Karpas-422 (cell line): ENCODE measurements at regions not wholly inside any gene's neighbourhood (a gene's known extent, or its start where the extent isn't known, plus 50 kb on each side); places are given as distances from the start of the nearest gene placed in this dataset.
"Not testable (repeated sequence)": the region's sequence is repeated elsewhere in the genome, so short reads cannot be mapped to it uniquely, and the experiment has no call there.

Experiments used
- DNase-seq: peaks from one replicate; pipeline ENCODE4 v3.0.0-alpha.2; 2015
- H2AFZ ChIP-seq: fragments of 200-600 bp; sonication (generic); 2 replicates; pipeline ENCODE4 v1.6.1; 2014; ENCODE audit warnings: antibody characterized with exemption, low read length, mixed read lengths
- H3K27ac ChIP-seq: fragments of 200-600 bp; sonication (generic); 2 replicates; pipeline ENCODE4 v1.5.1; 2014; ENCODE audit warnings: mild to moderate bottlenecking, low read length, moderate library complexity
- H3K27me3 ChIP-seq: fragments of 200-600 bp; sonication (generic); 2 replicates; pipeline ENCODE4 v1.6.1; 2014; ENCODE audit warnings: low read length, mixed read lengths
- H3K36me3 ChIP-seq: fragments of 200-600 bp; sonication (generic); 2 replicates; pipeline ENCODE4 v1.6.1; 2014; ENCODE audit warnings: low read length, mixed read lengths; ENCODE audit not compliant: insufficient read depth
- H3K4me1 ChIP-seq: fragments of 200-600 bp; sonication (generic); 2 replicates; pipeline ENCODE4 v1.6.1; 2014; ENCODE audit warnings: mild to moderate bottlenecking, low read length, mixed read lengths
- H3K4me2 ChIP-seq: fragments of 200-600 bp; sonication (generic); 2 replicates; pipeline ENCODE4 v1.6.1; 2014; ENCODE audit warnings: low read length, low read depth, mild to moderate bottlenecking; ENCODE audit not compliant: poor library complexity, severe bottlenecking
- H3K4me3 ChIP-seq: fragments of 200-600 bp; sonication (generic); 2 replicates; pipeline ENCODE4 v1.5.1; 2014; ENCODE audit warnings: mild to moderate bottlenecking, antibody characterized with exemption, low read length, mixed read lengths
- H3K79me2 ChIP-seq: fragments of 200-600 bp; sonication (generic); 2 replicates; pipeline ENCODE4 v1.6.1; 2014; ENCODE audit warnings: mild to moderate bottlenecking, low read length, mixed read lengths
- H3K9ac ChIP-seq: fragments of 200-600 bp; sonication (generic); 2 replicates; pipeline ENCODE4 v1.6.0; 2014; ENCODE audit warnings: low read length
- H3K9me2 ChIP-seq: fragments of 200-600 bp; sonication (generic), shearing (Covaris generic); replicated peaks from 2 replicates; pipeline ENCODE4 v1.6.0; 2014; ENCODE audit warnings: mild to moderate bottlenecking, low read length, moderate library complexity; ENCODE audit not compliant: insufficient read depth
- H3K9me3 ChIP-seq: fragments of 300-700, 200-600 bp; sonication (generic); 2 replicates; pipeline ENCODE4 v1.6.1; 2014; ENCODE audit warnings: low read length, mixed read lengths
- H4K20me1 ChIP-seq: fragments of 200-600 bp; sonication (generic); 2 replicates; pipeline ENCODE4 v1.6.1; 2014; ENCODE audit warnings: mild to moderate bottlenecking, antibody characterized with exemption, low read length, low read depth; ENCODE audit not compliant: insufficient read depth

DNA sequence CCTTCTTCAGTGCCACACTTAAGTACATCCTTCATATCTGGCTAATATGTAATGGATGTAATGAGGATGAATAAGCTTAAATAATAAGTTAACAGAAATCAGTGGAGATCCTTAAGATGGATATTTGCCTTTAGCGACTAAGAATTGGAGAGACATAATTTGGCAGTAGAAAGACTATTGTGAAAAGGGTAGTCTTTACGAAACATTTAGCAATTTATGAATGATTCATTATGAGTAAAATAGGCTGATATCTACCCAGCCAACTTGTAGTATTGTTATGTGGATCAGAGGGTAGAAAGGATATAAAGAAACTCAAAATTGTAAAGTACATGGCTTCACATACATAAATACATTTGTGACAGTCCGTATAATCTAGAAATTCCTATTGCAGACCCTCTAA lies 2371.8 kb downstream of the PCDH7 start:
- no peak overlapping the region for H3K4me2 ChIP-seq
- H3K27ac ChIP-seq = no peak overlapping the region
- H3K4me3 ChIP-seq = no peak overlapping the region
- no peaks in the 10 kb centered on the region for H3K36me3 ChIP-seq
- no peak for DNase-seq
- no peaks in the 10 kb centered on the region for H3K9me2 ChIP-seq
- no peak overlapping the region for H2AFZ ChIP-seq
- peaks cover 29% of the 10 kb centered on the region for H3K9me3 ChIP-seq
- no peaks in the 10 kb centered on the region for H4K20me1 ChIP-seq
- no peaks in the 10 kb centered on the region for H3K27me3 ChIP-seq
- H3K9ac ChIP-seq = no peak overlapping the region
- no peaks in the 10 kb centered on the region for H3K79me2 ChIP-seq
- H3K4me1 ChIP-seq = no peaks in the 10 kb centered on the region

DNA sequence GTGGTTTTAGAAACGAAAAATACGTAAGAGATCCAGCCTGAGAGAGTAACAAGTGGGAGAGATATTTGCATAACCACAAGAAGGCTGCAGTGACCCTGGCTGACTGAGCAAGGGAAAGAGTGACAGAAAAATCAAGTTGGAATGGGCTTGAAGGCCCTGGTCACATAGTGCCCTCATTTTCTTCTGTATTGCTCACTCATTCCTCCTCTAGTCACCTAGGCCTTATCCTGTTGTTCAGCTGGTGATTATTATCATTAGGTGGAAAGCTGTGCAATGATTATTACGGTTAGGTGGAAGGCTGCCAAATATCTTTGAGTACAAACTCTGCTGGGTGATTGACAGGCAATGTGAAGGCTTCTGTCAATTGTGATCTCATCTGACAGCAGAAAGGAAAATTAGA lies 2384.1 kb downstream of the PCDH7 start:
- no peaks in the 10 kb centered on the region for H3K4me1 ChIP-seq
- no peak overlapping the region for H3K4me2 ChIP-seq
- H3K79me2 ChIP-seq = no peaks in the 10 kb centered on the region
- no peak for DNase-seq
- H4K20me1 ChIP-seq = no peaks in the 10 kb centered on the region
- no peaks in the 10 kb centered on the region for H3K9me2 ChIP-seq
- no peak overlapping the region for H3K27ac ChIP-seq
- no peak overlapping the region for H3K9ac ChIP-seq
- no peak overlapping the region for H2AFZ ChIP-seq
- H3K27me3 ChIP-seq = no peaks in the 10 kb centered on the region
- H3K4me3 ChIP-seq = no peak overlapping the region
- H3K9me3 ChIP-seq = peaks cover 21% of the 10 kb centered on the region
- H3K36me3 ChIP-seq = no peaks in the 10 kb centered on the region

DNA sequence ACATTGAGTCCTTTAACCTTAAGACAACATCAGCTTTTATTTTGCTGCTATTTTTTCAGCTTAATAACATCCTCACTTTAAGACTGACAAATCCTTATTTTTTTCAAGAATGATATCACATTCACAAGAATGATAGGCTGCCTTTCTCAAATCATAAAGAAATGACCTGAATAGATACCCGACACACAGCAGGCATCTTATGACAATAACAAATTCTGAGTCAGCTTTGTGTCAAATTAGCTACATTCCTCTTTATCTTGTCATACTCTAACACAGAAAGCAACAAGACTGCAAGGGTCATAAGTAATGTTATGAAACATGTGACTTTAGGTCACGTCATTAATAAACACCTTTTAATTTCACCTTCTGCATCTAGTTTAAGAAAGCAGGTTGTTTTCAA lies 2387.6 kb downstream of the PCDH7 start:
- no peaks in the 10 kb centered on the region for H3K27me3 ChIP-seq

DNA sequence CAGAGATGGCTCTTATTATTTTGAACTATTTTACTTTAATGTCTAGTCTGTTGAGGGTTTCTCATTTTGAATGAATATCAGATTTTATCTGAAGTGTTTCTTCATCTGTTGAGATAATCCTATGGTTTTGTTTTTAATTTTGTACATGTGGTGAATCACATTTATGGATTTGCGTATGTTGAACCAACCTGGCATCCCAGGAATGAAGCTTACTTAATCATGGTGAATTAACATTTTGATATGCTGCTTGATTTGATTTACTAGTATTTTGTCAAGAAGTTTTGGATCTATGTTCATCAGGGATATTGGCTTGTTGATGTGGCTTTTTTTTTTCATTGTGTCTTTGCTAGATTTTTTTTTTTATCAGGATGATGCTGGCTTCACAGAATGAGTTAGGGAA lies 2390.9 kb downstream of the PCDH7 start:
- Histone ChIP-seq H3K4me2 (no peak overlapping the region), H3K9ac (no peak overlapping the region), H3K9me3 (peaks cover 34% of the 10 kb centered on the region), H3K4me3 (no peak overlapping the region), H2AFZ (no peak overlapping the region), H3K27ac (no peak overlapping the region), H3K36me3 (no peaks in the 10 kb centered on the region), H4K20me1 (no peaks in the 10 kb centered on the region), H3K27me3 (no peaks in the 10 kb centered on the region), H3K79me2 (no peaks in the 10 kb centered on the region), H3K9me2 (no peaks in the 10 kb centered on the region), H3K4me1 (no peaks in the 10 kb centered on the region)
- no peak for DNase-seq

More for the DNA sequence above, 2387.6 kb downstream of the PCDH7 start:
- Histone ChIP-seq H3K4me2 (no peak overlapping the region), H3K79me2 (no peaks in the 10 kb centered on the region), H3K36me3 (no peaks in the 10 kb centered on the region), H2AFZ (no peak overlapping the region), H3K9me3 (peaks cover 35% of the 10 kb centered on the region), H4K20me1 (no peaks in the 10 kb centered on the region), H3K4me1 (no peaks in the 10 kb centered on the region), H3K27ac (no peak overlapping the region), H3K4me3 (no peak overlapping the region), H3K9ac (no peak overlapping the region), H3K9me2 (no peaks in the 10 kb centered on the region)
- DNase-seq = no peak

DNA sequence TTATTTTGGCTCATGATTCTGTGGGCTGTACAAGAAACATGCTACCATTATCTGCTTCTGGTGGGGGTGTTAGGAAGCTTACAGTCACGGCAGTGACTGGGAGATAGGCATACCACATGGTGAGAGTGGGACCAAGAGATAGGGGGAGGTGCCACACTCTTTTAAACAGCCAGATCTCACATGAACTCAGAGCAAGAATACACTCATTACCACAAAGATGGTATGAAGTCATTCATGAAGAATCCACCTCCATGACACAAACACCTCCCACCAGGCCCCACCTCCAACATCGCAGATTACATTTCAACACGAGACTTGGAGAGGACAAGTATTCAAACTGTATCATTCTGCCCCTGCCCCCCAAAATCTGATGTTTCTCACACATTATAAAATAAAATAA lies 2396.7 kb downstream of the PCDH7 start:
- peaks cover 29% of the 10 kb centered on the region for H3K9me3 ChIP-seq
- H3K4me3 ChIP-seq = no peak overlapping the region
- H3K79me2 ChIP-seq = no peaks in the 10 kb centered on the region
- DNase-seq = no peak
- H3K4me1 ChIP-seq = no peaks in the 10 kb centered on the region
- no peak overlapping the region for H3K4me2 ChIP-seq
- no peaks in the 10 kb centered on the region for H3K27me3 ChIP-seq
- no peak overlapping the region for H3K27ac ChIP-seq
- H3K9me2 ChIP-seq = no peaks in the 10 kb centered on the region
- H3K36me3 ChIP-seq = no peaks in the 10 kb centered on the region
- H3K9ac ChIP-seq = no peak overlapping the region
- no peaks in the 10 kb centered on the region for H4K20me1 ChIP-seq
- no peak overlapping the region for H2AFZ ChIP-seq

DNA sequence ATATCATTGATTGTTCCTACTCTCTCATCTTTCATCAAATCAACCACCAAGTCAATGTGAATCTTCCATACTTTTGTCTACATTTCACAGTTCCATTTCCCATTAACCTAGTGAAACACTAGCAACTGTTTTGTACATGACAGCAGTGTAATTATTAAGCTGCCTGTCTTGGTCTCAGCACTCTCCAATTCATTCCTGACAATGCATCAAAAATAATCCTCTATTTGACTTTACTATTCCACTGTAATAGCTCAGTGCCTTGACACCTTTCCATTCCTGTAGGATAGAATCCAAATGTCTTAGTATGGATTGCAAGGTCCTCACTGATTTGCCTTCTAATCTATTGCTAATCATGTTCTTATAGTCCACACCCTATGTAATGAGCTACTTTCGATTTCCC lies 2405.8 kb downstream of the PCDH7 start:
- no peaks in the 10 kb centered on the region for H3K79me2 ChIP-seq
- DNase-seq = no peak
- no peak overlapping the region for H3K27ac ChIP-seq
- no peak overlapping the region for H3K4me2 ChIP-seq
- no peak overlapping the region for H3K4me3 ChIP-seq
- H3K9me2 ChIP-seq = no peaks in the 10 kb centered on the region
- no peak overlapping the region for H2AFZ ChIP-seq
- H3K9ac ChIP-seq = no peak overlapping the region
- H4K20me1 ChIP-seq = no peaks in the 10 kb centered on the region
- no peaks in the 10 kb centered on the region for H3K4me1 ChIP-seq
- no peaks in the 10 kb centered on the region for H3K36me3 ChIP-seq
- peaks cover 11% of the 10 kb centered on the region for H3K9me3 ChIP-seq
- H3K27me3 ChIP-seq = no peaks in the 10 kb centered on the region

DNA sequence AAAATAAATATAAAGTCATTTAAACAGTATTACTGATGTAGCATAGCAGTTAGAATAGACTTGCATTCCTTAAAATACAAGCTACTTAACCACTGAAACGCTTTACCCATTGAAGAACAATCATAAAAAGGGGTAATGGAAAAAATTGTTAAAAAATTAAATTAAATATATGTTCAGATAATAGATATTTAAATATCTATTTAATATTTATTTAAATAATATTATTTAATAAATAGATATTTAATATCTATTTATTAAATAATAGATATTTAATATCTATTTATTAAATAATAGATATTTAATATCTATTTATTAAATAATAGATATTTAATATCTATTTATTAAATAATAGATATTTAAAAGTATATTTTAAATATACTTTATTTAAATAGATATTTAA lies 2410.5 kb downstream of the PCDH7 start:
- not testable (repeated sequence) for H3K4me2 ChIP-seq, DNase-seq, H3K9ac ChIP-seq, H3K79me2 ChIP-seq, H3K9me2 ChIP-seq, H3K27me3 ChIP-seq, H2AFZ ChIP-seq, H4K20me1 ChIP-seq, H3K4me1 ChIP-seq, H3K4me3 ChIP-seq, H3K36me3 ChIP-seq, H3K27ac ChIP-seq
- peaks cover 17% of the 10 kb centered on the region for H3K9me3 ChIP-seq

DNA sequence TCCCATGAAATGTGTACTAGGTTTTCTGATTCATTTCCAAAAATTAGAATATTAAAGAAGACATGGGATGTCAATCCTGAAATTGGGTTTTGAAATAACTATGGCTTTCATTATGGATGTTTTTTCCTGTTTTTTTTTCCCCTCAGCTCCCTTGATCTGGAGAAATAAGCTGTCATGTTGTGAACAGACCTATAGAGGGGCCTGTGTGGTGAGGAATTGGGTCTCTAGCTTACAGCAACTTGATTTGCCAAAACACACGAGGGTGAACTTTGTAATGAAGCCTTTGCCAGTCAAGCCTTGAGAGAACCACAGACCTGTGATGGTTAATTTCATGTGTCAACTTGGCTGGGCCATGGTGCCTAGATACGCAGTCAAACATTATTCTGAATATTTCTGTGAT lies 2413.6 kb downstream of the PCDH7 start:
- Histone ChIP-seq H3K27me3 (no peaks in the 10 kb centered on the region), H3K9ac (no peak overlapping the region), H4K20me1 (no peaks in the 10 kb centered on the region), H3K9me2 (no peaks in the 10 kb centered on the region), H3K4me1 (no peaks in the 10 kb centered on the region), H2AFZ (no peak overlapping the region), H3K36me3 (no peaks in the 10 kb centered on the region), H3K4me3 (no peak overlapping the region), H3K9me3 (peaks cover 25% of the 10 kb centered on the region), H3K79me2 (no peaks in the 10 kb centered on the region), H3K4me2 (no peak overlapping the region), H3K27ac (no peak overlapping the region)
- no peak for DNase-seq

DNA sequence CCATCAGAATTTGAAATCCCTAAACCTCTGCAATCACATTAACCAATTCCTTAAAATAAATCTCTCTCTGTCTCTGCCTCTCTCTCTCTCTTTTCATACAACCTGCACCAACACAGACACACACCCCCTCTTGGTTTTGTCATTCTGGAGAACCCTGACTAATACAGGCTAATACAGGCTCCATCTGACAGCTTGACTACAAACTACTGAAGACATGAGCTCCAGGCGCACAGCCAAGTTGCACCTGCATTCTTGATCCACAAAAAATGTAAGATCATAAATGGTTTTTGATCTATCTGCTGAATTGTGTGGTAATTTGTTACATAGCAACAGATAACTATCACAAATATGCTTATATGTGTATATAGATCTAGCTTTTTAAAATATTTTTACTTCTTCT lies 2414.2 kb downstream of the PCDH7 start:
- no peaks in the 10 kb centered on the region for H3K27me3 ChIP-seq
- no peak overlapping the region for H3K4me3 ChIP-seq
- H2AFZ ChIP-seq = no peak overlapping the region
- H3K9me3 ChIP-seq = peaks cover 31% of the 10 kb centered on the region
- H3K36me3 ChIP-seq = no peaks in the 10 kb centered on the region
- no peak for DNase-seq
- no peak overlapping the region for H3K9ac ChIP-seq
- no peak overlapping the region for H3K4me2 ChIP-seq
- no peaks in the 10 kb centered on the region for H3K9me2 ChIP-seq
- H3K27ac ChIP-seq = no peak overlapping the region
- H3K4me1 ChIP-seq = no peaks in the 10 kb centered on the region
- no peaks in the 10 kb centered on the region for H4K20me1 ChIP-seq
- no peaks in the 10 kb centered on the region for H3K79me2 ChIP-seq
